Tibial artery (tissue), 4 donors: ENCODE measurements at regions not wholly inside any gene's neighbourhood (a gene's known extent, or its start where the extent isn't known, plus 50 kb on each side); places are given as distances from the start of the nearest gene placed in this dataset.

ENCODE experiments used
- DNase-seq, 2 donors: peaks; one replicate each; pipeline ENCODE4 v3.0.0-alpha.2; 2019
- H3K27ac ChIP-seq, 2 donors: fragments of 200-600 bp; sonication (generic) in 1 of 2; 1 replicate in 1 of 2; 2 replicates in 1 of 2; pipeline ENCODE4 v1.5.1; 2018 to 2019; ENCODE audit warnings: mild to moderate bottlenecking in 1 of 2
- H3K27me3 ChIP-seq, 2 donors: fragments of 200-600 bp; sonication (generic) in 1 of 2; one replicate each; pipeline versions ENCODE4 v1.5.1 to v1.6.0; 2016 to 2019
- H3K36me3 ChIP-seq, 3 donors: fragments of 200-600 bp; sonication (generic) in 2 of 3; one replicate each; pipeline ENCODE4 v1.5.1; 2016 to 2019; ENCODE audit warnings: mild to moderate bottlenecking in 2 of 3
- H3K4me1 ChIP-seq, 4 donors: fragments of 200-600 bp; sonication (generic) in 2 of 4; 1 replicate in 3 of 4; 2 replicates in 1 of 4; pipeline ENCODE4 v1.5.1; 2016 to 2019
- H3K4me3 ChIP-seq, 2 donors: fragments of 200-600 bp; sonication (generic) in 1 of 2; 1 replicate in 1 of 2; 2 replicates in 1 of 2; pipeline ENCODE4 v1.5.1; 2018 to 2019; ENCODE audit warnings: mild to moderate bottlenecking in 2 of 2
- H3K9me3 ChIP-seq, 3 donors: fragments of 200-600 bp; sonication (generic) in 1 of 3; one replicate each; pipeline ENCODE4 v1.5.1; 2016 to 2019
- CTCF ChIP-seq, 2 experiments: fragments of 200-600 bp in 1 of 2; fragments of 450-650 bp in 1 of 2; IDR thresholded peaks; one replicate each; pipeline ENCODE4 v1.5.1; 2017 to 2019; ENCODE audit warnings: antibody characterized with exemption in 2 of 2, mild to moderate bottlenecking in 1 of 2, moderate library complexity in 1 of 2
- intact Hi-C: fragments of 100-400 bp; cut with DNase I; formaldehyde crosslinking; loops from one replicate; pipeline ENCODE4 v1.15.0; 2023; ENCODE audit warnings: low total_unique reads

- Histone ChIP-seq H3K36me3 (no peaks in the 10 kb centered on the region), H3K4me1 (no peaks in the 10 kb centered on the region), H3K9me3 (no peaks in the 10 kb centered on the region), H3K27ac (no peak overlapping the region), H3K4me3 (no peak overlapping the region), H3K27me3 (no peaks in the 10 kb centered on the region)
- no peak for TF ChIP-seq CTCF (IDR thresholded peaks at IDR 0.05)
- no peak for DNase-seq
- intact Hi-C loops: no loop called here
Measured at GRCh38 chr3:189494632-189495031, 136.6 kb upstream of the TP63 start.

GRCh38 chr3:189496375-189497138 lies 134.6 kb upstream of the TP63 start:
- DNase-seq: no peak
- H3K9me3 ChIP-seq: no peaks in the 10 kb centered on the region

GRCh38 chr3:189498995-189499704 lies 132.0 kb upstream of the TP63 start:
- Histone ChIP-seq H3K27me3 (no peaks in the 10 kb centered on the region), H3K4me3 (no peak overlapping the region), H3K9me3 (no peaks in the 10 kb centered on the region), H3K4me1 (no peaks in the 10 kb centered on the region), H3K27ac (no peak overlapping the region), H3K36me3 (no peaks in the 10 kb centered on the region)
- TF ChIP-seq CTCF (IDR thresholded peaks at IDR 0.05): no peak
- no peak for DNase-seq
- intact Hi-C loops: no loop called here

More at GRCh38 chr3:189496375-189497138, 134.6 kb upstream of the TP63 start:
- no peak for TF ChIP-seq CTCF (IDR thresholded peaks at IDR 0.05)
- Histone ChIP-seq H3K4me1 (no peaks in the 10 kb centered on the region), H3K36me3 (no peaks in the 10 kb centered on the region), H3K27ac (no peak overlapping the region), H3K4me3 (no peak overlapping the region), H3K27me3 (no peaks in the 10 kb centered on the region)
- intact Hi-C loops: no loop called here

DNA sequence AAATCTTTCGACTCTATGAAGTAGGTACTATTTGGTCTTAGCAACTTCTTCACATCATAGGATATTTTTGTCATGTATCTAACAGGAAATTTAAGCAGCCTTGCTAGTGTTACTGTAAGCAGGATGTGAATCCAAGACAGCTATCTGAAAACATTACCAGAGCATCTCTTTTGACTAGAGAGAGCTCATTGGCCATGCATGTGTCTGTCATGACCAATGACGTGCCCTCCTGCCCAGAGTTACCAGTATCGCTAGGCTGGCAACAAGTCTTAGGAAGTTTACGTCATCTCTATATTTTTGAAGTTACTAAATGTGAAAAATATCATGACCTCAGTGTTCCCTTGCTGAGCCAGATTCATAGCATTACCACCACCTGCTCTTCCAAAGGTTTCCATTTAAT lies 130.9 kb upstream of the TP63 start:
- intact Hi-C loops: no loop called here
- H3K9me3 ChIP-seq: no peaks in the 10 kb centered on the region
- no peaks in the 10 kb centered on the region for H3K27me3 ChIP-seq
- no peak for DNase-seq
- no peaks in the 10 kb centered on the region for H3K4me1 ChIP-seq
- no peak overlapping the region for H3K27ac ChIP-seq
- no peak overlapping the region for H3K4me3 ChIP-seq
- no peaks in the 10 kb centered on the region for H3K36me3 ChIP-seq
- no peak for TF ChIP-seq CTCF (IDR thresholded peaks at IDR 0.05)

GRCh38 chr3:189500798-189501495 lies 130.2 kb upstream of the TP63 start:
- intact Hi-C loops: no loop called here
- H3K9me3 ChIP-seq: no peaks in the 10 kb centered on the region
- H3K4me3 ChIP-seq: no peak overlapping the region
- no peak for TF ChIP-seq CTCF (IDR thresholded peaks at IDR 0.05)
- no peaks in the 10 kb centered on the region for H3K36me3 ChIP-seq
- no peak for DNase-seq
- H3K27me3 ChIP-seq: no peaks in the 10 kb centered on the region
- H3K4me1 ChIP-seq: no peaks in the 10 kb centered on the region
- no peak overlapping the region for H3K27ac ChIP-seq
